Small intestine (tissue), 7 donors: ENCODE measurements at regions not wholly inside any gene's neighbourhood (a gene's known extent, or its start where the extent isn't known, plus 50 kb on each side); places are given as distances from the start of the nearest gene placed in this dataset.
"Not testable (repeated sequence)": the region's sequence is repeated elsewhere in the genome, so short reads cannot be mapped to it uniquely, and the experiment has no call there.

ENCODE experiments used
- DNase-seq, 2 donors: peaks; one replicate each; pipeline versions ENCODE4 v3.0.0 to v3.0.0-alpha.2; 2013
- FAIRE-seq: peaks from 2 replicates; lab custom pipeline; 2012; peaks lifted over from hg19 to GRCh38; lab: Jason Lieb, UNC
- H3K27ac ChIP-seq, 3 donors: one replicate each; pipeline ENCODE4 v1.5.1; 2013; ENCODE audit warnings: low read length in 2 of 3, mild to moderate bottlenecking in 2 of 3, control low read depth in 1 of 3, inconsistent platforms in 1 of 3, low read depth in 1 of 3, moderate library complexity in 1 of 3
- H3K27me3 ChIP-seq, 3 donors: one replicate each; pipeline ENCODE4 v1.6.1; 2013; ENCODE audit warnings: low read length in 3 of 3, inconsistent platforms in 1 of 3; ENCODE audit not compliant: control insufficient read depth in 3 of 3, insufficient read depth in 3 of 3
- H3K36me3 ChIP-seq, 3 donors: one replicate each; pipeline ENCODE4 v1.6.1; 2013; ENCODE audit warnings: low read length in 3 of 3, inconsistent platforms in 1 of 3, low read depth in 1 of 3, mild to moderate bottlenecking in 1 of 3, moderate library complexity in 1 of 3; ENCODE audit not compliant: control insufficient read depth in 3 of 3, insufficient read depth in 2 of 3
- H3K4me1 ChIP-seq, 3 donors: one replicate each; pipeline ENCODE4 v1.6.1; 2013; ENCODE audit warnings: low read length in 2 of 3, inconsistent platforms in 1 of 3, low read depth in 1 of 3, mild to moderate bottlenecking in 1 of 3, moderate library complexity in 1 of 3; ENCODE audit not compliant: control insufficient read depth in 3 of 3, insufficient read depth in 2 of 3
- H3K4me3 ChIP-seq, 3 donors: one replicate each; pipeline ENCODE4 v1.5.1; 2013; ENCODE audit warnings: low read length in 3 of 3, control low read depth in 1 of 3, inconsistent platforms in 1 of 3, low read depth in 1 of 3, mild to moderate bottlenecking in 1 of 3, moderate library complexity in 1 of 3
- H3K9me3 ChIP-seq, 2 donors: one replicate each; pipeline ENCODE4 v1.6.1; 2013; ENCODE audit warnings: low read depth in 1 of 2, low read length in 1 of 2; ENCODE audit not compliant: control insufficient read depth in 2 of 2, insufficient read depth in 1 of 2
- whole genome bisulfite sequencing, 3 donors: extraction: QIAGEN DNeasy Blood & Tissue Kit; methylation state at CpG; one replicate each; pipeline ENCODE4 v1.1.7; 2013; 5-methylcytosine and 5-hydroxymethylcytosine counted together
- donor health status: healthy with polysubstance abuse.
- donor health status: control.
- donor health status: control.
- donor health status: Bipolar disorder and iron deficiency.
- donor health status: healthy.

DNA sequence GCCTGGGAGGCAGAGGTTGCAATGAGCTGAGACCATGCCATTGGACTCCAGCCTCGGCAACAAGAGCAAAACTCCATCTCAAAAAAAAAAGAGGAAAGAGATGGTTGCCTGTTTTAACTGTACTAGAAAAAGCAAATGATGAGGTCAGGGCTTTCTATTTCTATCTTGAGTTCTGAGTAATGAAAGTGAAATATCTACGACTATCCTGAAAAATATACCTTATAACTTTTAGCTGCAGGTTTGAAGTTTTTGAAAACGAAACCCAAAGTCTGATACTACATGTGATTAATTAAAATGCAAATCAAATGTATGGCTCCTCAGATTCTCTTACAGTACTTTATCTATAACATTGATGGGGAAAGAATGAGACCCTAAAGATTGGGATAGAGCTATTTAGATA, 636.2 kb upstream of the LRRN3 start:
- H3K4me3 ChIP-seq: no peak overlapping the region
- WGBS, 3 donors: 72 to 79% (median 78%) methylated on average over 3 of the region's 3 CpGs
- no peaks in the 10 kb centered on the region for H3K4me1 ChIP-seq
- H3K36me3 ChIP-seq: no peaks in the 10 kb centered on the region
- no peak overlapping the region for H3K27ac ChIP-seq
- H3K27me3 ChIP-seq: no peaks in the 10 kb centered on the region
- DNase-seq (no peak), FAIRE-seq (no peak)
- no peaks in the 10 kb centered on the region for H3K9me3 ChIP-seq

DNA sequence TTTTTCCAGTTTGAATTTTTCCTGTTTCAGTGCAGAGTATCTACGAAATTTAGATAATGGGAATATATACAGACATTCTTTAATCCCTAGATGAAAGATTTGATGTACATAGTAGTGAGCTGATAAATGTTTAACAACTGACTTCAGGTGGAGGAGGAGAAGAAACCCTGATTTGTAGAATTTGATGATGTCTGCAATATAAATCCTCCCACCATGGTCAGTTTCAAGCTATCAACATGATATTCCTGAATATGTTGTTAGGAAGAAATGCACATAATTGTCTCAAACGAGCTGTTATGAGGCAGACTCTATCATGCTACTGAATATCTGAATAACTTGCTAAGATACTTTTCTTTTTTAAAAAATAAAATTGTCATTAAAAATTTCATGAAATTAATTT, 629.3 kb upstream of the LRRN3 start:
- Histone ChIP-seq H3K4me3 (no peak overlapping the region), H3K27ac (no peak overlapping the region), H3K27me3 (no peaks in the 10 kb centered on the region), H3K4me1 (no peaks in the 10 kb centered on the region), H3K9me3 (no peaks in the 10 kb centered on the region), H3K36me3 (no peaks in the 10 kb centered on the region)
- no peak for FAIRE-seq
- no peak for DNase-seq
- 30 to 45% (median 42%) methylated on average over 2 of the region's 2 CpGs for WGBS, 3 donors

DNA sequence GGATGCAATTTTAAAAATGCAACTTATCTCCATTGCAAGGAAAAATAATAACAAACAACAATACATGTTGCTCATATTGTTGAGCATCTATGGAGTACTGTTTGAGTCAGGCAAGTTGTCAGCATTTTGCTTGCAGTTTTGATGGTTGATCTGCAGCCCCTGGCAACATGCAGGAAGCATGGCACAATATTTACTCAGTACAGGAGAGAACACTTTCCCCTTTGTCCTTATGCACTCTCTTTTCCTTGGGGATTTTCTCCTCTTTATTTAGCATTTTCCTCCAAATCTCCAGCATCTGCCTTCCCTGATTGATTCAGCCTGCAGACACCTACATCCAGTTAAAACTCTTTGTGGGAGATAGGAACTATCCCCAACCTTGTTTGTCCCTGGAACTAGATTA, 620.5 kb upstream of the LRRN3 start:
- Histone ChIP-seq H3K27ac (no peak overlapping the region), H3K4me3 (no peak overlapping the region), H3K4me1 (no peaks in the 10 kb centered on the region), H3K27me3 (no peaks in the 10 kb centered on the region), H3K36me3 (no peaks in the 10 kb centered on the region), H3K9me3 (peaks cover 0 to 3% of the 10 kb centered on the region in 2 donors)
- FAIRE-seq (no peak), DNase-seq (no peak)

DNA sequence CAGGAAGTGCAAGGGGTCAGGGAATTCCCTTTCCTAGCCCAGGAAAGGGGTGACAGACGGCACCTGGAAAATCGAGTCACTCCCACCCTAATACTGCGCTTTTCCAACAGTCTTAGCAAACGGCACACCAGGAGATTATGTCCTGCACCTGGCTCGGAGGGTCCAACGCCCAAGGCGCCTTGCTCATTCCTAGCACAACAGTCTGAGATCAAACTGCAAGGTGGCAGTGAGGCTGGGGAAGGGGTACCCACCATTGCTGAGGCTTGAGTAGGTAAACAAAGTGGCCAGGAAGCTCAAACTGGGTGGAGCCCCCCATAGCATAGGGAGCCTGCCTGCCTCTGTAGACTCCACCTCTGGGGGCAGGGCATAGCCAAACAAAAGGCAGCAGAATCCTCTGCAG, 618.5 kb upstream of the LRRN3 start:
- FAIRE-seq, H3K4me3 ChIP-seq, H3K4me1 ChIP-seq, H3K27ac ChIP-seq, H3K27me3 ChIP-seq, DNase-seq, H3K9me3 ChIP-seq, H3K36me3 ChIP-seq: not testable (repeated sequence)
- WGBS, 3 donors: 73 to 87% (median 73%) methylated on average over 7 of the region's 7 CpGs

DNA sequence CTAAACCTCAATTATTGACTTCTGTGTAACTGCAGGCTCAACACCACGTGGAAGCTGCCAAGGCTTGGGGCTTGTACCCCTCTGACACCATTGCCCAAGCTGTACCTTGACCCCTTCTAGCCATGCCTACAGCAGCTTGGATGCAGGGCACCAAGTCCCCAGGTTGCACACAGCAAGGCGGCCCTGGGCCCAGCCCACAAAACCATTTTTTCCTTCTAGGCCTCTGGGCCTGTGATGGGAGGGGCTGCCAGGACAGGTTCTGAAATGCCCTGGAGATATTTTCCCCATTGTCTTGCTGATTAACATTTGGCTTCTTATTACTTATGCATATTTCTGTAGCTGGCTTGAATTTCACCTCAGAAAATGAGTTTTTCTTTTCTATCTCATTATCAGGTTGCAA, 610.0 kb upstream of the LRRN3 start:
- peaks cover 0 to 12% of the 10 kb centered on the region in 2 donors for H3K9me3 ChIP-seq
- DNase-seq (no peak), FAIRE-seq (no peak)
- no peaks in the 10 kb centered on the region for H3K36me3 ChIP-seq
- H3K27me3 ChIP-seq: no peaks in the 10 kb centered on the region
- WGBS, 3 donors: 58 to 72% (median 68%) methylated on average over 2 of the region's 2 CpGs
- H3K4me1 ChIP-seq: no peaks in the 10 kb centered on the region
- H3K27ac ChIP-seq: no peak overlapping the region
- no peak overlapping the region for H3K4me3 ChIP-seq

DNA sequence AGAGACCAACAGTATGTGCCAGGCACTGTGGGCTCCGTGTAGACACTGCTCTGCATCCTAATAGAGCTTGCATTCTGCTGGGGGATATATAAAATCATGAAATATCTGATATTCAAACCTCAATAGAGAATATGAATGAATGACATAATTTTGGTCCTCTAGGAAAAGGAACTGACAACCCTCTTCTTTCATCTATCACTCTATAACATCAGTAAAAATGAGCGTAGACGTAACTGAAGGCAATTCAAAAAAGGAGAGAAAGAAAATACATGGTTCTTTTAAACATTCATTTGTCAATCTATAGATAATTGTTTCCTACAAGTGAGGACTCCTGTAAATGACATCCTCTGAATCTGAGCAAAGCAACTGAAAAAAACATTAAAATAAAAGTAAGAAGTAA, 607.4 kb upstream of the LRRN3 start:
- H3K36me3 ChIP-seq: no peaks in the 10 kb centered on the region
- no peaks in the 10 kb centered on the region for H3K27me3 ChIP-seq
- 82 to 93% (median 89%) methylated on average over 3 of the region's 3 CpGs for WGBS, 3 donors
- peaks cover 0 to 12% of the 10 kb centered on the region in 2 donors for H3K9me3 ChIP-seq
- no peak overlapping the region for H3K4me3 ChIP-seq
- no peak overlapping the region for H3K27ac ChIP-seq
- no peaks in the 10 kb centered on the region for H3K4me1 ChIP-seq
- no peak for DNase-seq
- FAIRE-seq: no peak

DNA sequence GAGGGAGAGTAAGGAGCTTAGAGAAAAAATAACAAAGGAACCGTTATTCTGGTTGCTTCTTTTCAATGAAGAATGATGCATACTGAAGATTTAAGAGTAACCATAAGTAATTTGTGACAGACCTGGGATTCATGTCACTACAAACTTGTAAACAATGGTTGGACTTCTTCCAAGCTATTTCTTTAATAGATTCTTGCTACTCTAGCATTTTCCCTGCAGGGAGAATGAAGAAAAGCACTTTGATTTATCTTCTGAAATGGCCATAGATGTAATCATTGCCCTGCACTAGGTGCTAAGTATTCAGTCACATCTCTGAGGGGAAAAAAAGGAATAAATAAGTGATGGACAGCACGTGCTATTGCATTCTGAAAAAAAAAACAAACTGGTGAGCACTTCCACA, 606.6 kb upstream of the LRRN3 start:
- H3K4me3 ChIP-seq: no peak overlapping the region
- no peaks in the 10 kb centered on the region for H3K27me3 ChIP-seq
- no peak overlapping the region for H3K27ac ChIP-seq
- DNase-seq (no peak), FAIRE-seq (no peak)
- WGBS, 3 donors: 48 to 71% (median 65%) methylated on average over 2 of the region's 2 CpGs
- H3K36me3 ChIP-seq: no peaks in the 10 kb centered on the region
- peaks cover 0 to 12% of the 10 kb centered on the region in 2 donors for H3K9me3 ChIP-seq
- no peaks in the 10 kb centered on the region for H3K4me1 ChIP-seq

DNA sequence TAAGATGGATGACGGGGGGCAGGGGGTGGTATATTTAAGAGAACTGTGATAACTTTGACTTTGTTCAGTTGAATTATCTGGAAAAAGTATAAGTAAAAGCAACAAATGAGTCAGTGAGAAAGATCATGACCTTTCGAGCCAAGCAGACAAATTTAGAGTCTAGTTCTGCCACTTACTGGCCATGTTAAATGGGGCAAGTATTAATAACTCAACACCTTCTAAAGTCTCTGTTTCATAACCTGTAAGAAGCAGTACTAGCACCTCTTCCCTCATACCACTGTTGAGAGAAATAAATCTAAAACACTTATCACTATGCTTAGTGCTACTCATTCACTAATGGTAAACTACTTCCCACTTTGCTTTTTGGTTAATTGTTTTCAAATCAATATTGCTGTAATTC, 604.4 kb upstream of the LRRN3 start:
- peaks cover 0 to 2% of the 10 kb centered on the region in 2 donors for H3K9me3 ChIP-seq
- no peak for DNase-seq
- no peaks in the 10 kb centered on the region for H3K36me3 ChIP-seq
- WGBS, 3 donors: 79 to 84% (median 83%) methylated on average over 2 of the region's 2 CpGs
- H3K27ac ChIP-seq: no peak overlapping the region
- H3K4me3 ChIP-seq: no peak overlapping the region
- H3K27me3 ChIP-seq: no peaks in the 10 kb centered on the region
- no peaks in the 10 kb centered on the region for H3K4me1 ChIP-seq
- no peak for FAIRE-seq

DNA sequence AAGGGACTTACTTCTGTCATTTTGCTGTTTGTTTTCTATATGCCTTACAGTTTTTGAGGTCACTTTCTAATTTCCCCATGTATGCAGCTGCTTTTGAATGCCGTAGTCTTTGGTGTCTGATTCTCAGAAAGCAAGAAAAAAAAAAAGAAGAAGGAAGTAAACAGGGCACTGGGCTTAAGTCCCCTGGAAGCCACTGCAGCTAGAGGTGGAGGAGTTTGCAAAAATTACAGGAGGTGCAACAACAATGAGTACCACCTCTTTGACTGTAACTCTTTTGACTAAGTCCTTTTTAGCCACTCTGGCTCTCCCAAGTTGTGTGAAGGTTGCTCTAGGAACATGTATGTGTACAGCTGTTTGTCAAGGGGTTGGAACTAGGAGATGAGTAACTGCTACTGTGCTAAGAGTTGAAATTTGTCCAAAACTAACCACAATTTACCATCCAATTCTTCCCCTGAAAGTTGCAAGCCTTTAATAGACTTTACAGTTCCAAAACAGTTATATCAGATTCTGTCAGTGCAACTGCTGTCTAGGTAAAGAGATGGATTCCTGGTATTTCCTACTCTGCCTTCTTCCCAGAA, 588.0 kb upstream of the LRRN3 start:
- 52 to 79% (median 56%) methylated on average over 1 of the region's 1 CpG for WGBS, 3 donors
- no peak overlapping the region for H3K27ac ChIP-seq
- DNase-seq (no peak), FAIRE-seq (no peak)
- no peaks in the 10 kb centered on the region for H3K4me1 ChIP-seq
- H3K4me3 ChIP-seq: no peak overlapping the region
- H3K9me3 ChIP-seq: no peaks in the 10 kb centered on the region
- no peaks in the 10 kb centered on the region for H3K27me3 ChIP-seq
- H3K36me3 ChIP-seq: no peaks in the 10 kb centered on the region
